HepG2 (cell line): ENCODE measurements at regions not wholly inside any gene's neighbourhood (a gene's known extent, or its start where the extent isn't known, plus 50 kb on each side); places are given as distances from the start of the nearest gene placed in this dataset.

ENCODE experiments used
- FOSL2 ChIP-seq: sonication (generic); formaldehyde crosslinking; IDR thresholded peaks from 2 replicates; pipeline ENCODE4 v1.4.0; 2020; ENCODE audit warnings: missing genetic modification reagents
- NBN ChIP-seq: fragments of 450-650 bp; conservative IDR thresholded peaks from 2 replicates; pipeline ENCODE4 v1.6.1; 2017
- ZMYM4 ChIP-seq: sonication (generic); formaldehyde crosslinking; IDR thresholded peaks from 2 replicates; pipeline ENCODE4 v1.8.1; 2023; ENCODE audit warnings: mild to moderate bottlenecking, missing genetic modification reagents

DNA sequence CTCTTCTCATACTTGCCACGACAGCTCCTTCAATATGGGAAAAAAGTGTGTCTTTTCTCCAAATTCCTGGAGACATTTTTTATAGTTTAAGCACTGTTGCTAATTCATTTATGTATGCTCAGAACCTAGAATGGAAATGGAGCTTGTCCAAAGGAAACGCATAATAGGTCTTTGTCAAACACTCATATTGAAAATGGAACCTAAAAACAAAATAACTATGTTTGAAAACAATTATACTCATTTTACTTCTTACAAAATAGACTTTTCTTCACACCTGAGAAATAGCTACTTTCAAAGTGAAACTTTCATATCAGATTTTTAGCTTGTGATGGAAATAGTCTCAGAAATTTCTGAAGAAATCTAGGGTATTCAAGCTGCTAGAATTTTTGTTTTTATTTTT lies 529.7 kb upstream of the BOD1L1 start:
- TF ChIP-seq FOSL2 (CRISPR knock-in tag), result no peak
- no peak for TF ChIP-seq ZMYM4
- TF ChIP-seq NBN, result no peak
